BJ (cell line): ENCODE measurements at regions not wholly inside any gene's neighbourhood (a gene's known extent, or its start where the extent isn't known, plus 50 kb on each side); places are given as distances from the start of the nearest gene placed in this dataset. TPM values are rescaled to one million over a fixed set of nuclear protein-coding genes. Genes with fewer than 3 reads are reported as not detected.

Experiments
- small RNA-seq: library from RNA; depleted of rRNA; stranded (forward); fragments of <200 nt; gene quantifications from one replicate; pipeline ENCODE3, GENCODE V24; 2012; ENCODE audit warnings: low replicate concordance, low read depth; ENCODE audit not compliant: insufficient read length

Small RNA genes in the stretch of these regions (small RNA-seq; reads per million reads assigned to genes)
- gene AL139135.1: not detected
- gene AL713866.2: not detected
